Keratinocyte (primary cell): ENCODE measurements at regions not wholly inside any gene's neighbourhood (a gene's known extent, or its start where the extent isn't known, plus 50 kb on each side); places are given as distances from the start of the nearest gene placed in this dataset.

Experiments
- DNase-seq: peaks from one replicate; pipeline ENCODE4 v3.0.0-alpha.2; 2011; ENCODE audit warnings: low read depth, missing footprints, low spot score
- FAIRE-seq: peaks from 2 replicates; lab custom pipeline; 2011; peaks lifted over from hg19 to GRCh38; lab: Jason Lieb, UNC
- H2AFZ ChIP-seq: 2 replicates; pipeline ENCODE4 v1.6.0; 2012; ENCODE audit warnings: low read length, control low read depth, inconsistent platforms; ENCODE audit not compliant: control insufficient read depth
- H3K27ac ChIP-seq: 2 replicates; pipeline ENCODE4 v1.5.1; 2011; ENCODE audit warnings: low read length; ENCODE audit not compliant: control insufficient read depth, insufficient read depth
- H3K27me3 ChIP-seq: 3 replicates; pipeline ENCODE4 v1.6.0; 2011; ENCODE audit warnings: low read length; ENCODE audit not compliant: control insufficient read depth, insufficient read depth; ENCODE audit errors: extremely low read depth
- H3K36me3 ChIP-seq, 2 experiments: 2 replicates in 1 of 2; 3 replicates in 1 of 2; pipeline ENCODE4 v1.5.1; 2011; ENCODE audit warnings: low read length in 2 of 2, mild to moderate bottlenecking in 1 of 2; ENCODE audit not compliant: control insufficient read depth in 2 of 2, insufficient read depth in 2 of 2; ENCODE audit errors: extremely low read depth in 1 of 2
- H3K4me1 ChIP-seq: 3 replicates; pipeline ENCODE4 v1.5.1; 2011; ENCODE audit warnings: low read length; ENCODE audit not compliant: control insufficient read depth, insufficient read depth; ENCODE audit errors: extremely low read depth
- H3K4me2 ChIP-seq: 3 replicates; pipeline ENCODE4 v1.6.0; 2011; ENCODE audit warnings: low read depth, low read length; ENCODE audit not compliant: control insufficient read depth, insufficient read depth; ENCODE audit errors: extremely low read depth
- H3K4me3 ChIP-seq, 3 experiments: fragments of 200-600 bp in 1 of 3; sonication (generic) in 1 of 3; 2 replicates in 2 of 3; 3 replicates in 1 of 3; pipeline ENCODE4 v1.5.1; 2011 to 2016; ENCODE audit warnings: low read length in 3 of 3, mild to moderate bottlenecking in 3 of 3, control low read depth in 2 of 3, inconsistent platforms in 1 of 3, low read depth in 1 of 3, mixed read lengths in 1 of 3, mixed run types in 1 of 3, moderate library complexity in 1 of 3; ENCODE audit not compliant: control insufficient read depth in 2 of 3, insufficient read depth in 2 of 3; ENCODE audit errors: extremely low read depth in 1 of 3
- H3K79me2 ChIP-seq: 2 replicates; pipeline ENCODE4 v1.6.0; 2012; ENCODE audit warnings: low read length; ENCODE audit not compliant: control insufficient read depth, insufficient read depth
- H3K9ac ChIP-seq: 3 replicates; pipeline ENCODE4 v1.6.0; 2011; ENCODE audit warnings: low read length; ENCODE audit not compliant: control insufficient read depth, insufficient read depth; ENCODE audit errors: extremely low read depth
- H3K9me1 ChIP-seq: 3 replicates; pipeline ENCODE4 v1.6.0; 2011; ENCODE audit warnings: low read length; ENCODE audit not compliant: control insufficient read depth, insufficient read depth; ENCODE audit errors: extremely low read depth
- H3K9me3 ChIP-seq: 2 replicates; pipeline ENCODE4 v1.5.1; 2012; ENCODE audit warnings: low read depth, low read length; ENCODE audit not compliant: control insufficient read depth
- H4K20me1 ChIP-seq: 3 replicates; pipeline ENCODE4 v1.6.0; 2011; ENCODE audit warnings: low read length; ENCODE audit not compliant: control insufficient read depth, insufficient read depth; ENCODE audit errors: extremely low read depth
- EZH2 ChIP-seq: IDR thresholded peaks from one replicate; pipeline ENCODE4 v1.6.1; 2012; ENCODE audit warnings: inconsistent platforms, mild to moderate bottlenecking, low read length, moderate library complexity
- dilution Hi-C: fragments of 300-500 bp; cut with MboI; formaldehyde crosslinking; loops from one replicate; pipeline ENCODE4 v1.7.0; 2020; ENCODE audit warnings: low sequenced_read_pairs; ENCODE audit not compliant: extremely low pct_ligation_motif_present
- TF ChIP-seq, protein P1 (sequence below), 3 experiments: IDR thresholded peaks in 1 of 3; conservative IDR thresholded peaks in 1 of 3; optimal IDR thresholded peaks in 1 of 3; 2 replicates in 2 of 3; 3 replicates in 1 of 3; pipeline versions ENCODE3 to v1.5.1; 2011; ENCODE audit warnings: low read length in 3 of 3, mild to moderate bottlenecking in 3 of 3, moderate library complexity in 2 of 3, control low read depth in 1 of 3, inconsistent platforms in 1 of 3; ENCODE audit not compliant: insufficient read depth in 2 of 3; ENCODE audit errors: extremely low read depth in 1 of 3

DNA sequence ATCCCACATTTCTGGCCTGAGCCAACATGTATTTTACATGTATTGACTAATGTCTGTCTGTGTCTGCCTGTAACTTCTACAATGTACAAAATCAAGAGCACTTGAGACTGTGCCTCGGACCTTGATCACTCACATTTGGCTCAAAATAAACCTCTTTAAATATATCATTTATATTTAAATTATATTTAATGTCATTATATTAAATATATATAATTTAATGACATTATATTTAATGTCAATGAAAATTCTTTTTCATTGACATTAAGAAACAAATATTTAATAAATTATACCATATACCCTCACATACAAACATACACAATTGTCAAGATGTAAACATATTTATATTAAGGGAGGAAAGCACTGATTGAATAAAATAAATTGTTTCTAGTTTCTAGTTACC lies 1099.8 kb upstream of the CDH18 start:
- no peaks in the 10 kb centered on the region for H3K4me1 ChIP-seq
- no peaks in the 10 kb centered on the region for H3K9me3 ChIP-seq
- dilution Hi-C loops = no loop called here
- H3K36me3 ChIP-seq = no peaks in the 10 kb centered on the region
- no peaks in the 10 kb centered on the region for H3K27me3 ChIP-seq
- H4K20me1 ChIP-seq = no peaks in the 10 kb centered on the region
- no peak overlapping the region for H3K4me3 ChIP-seq
- H2AFZ ChIP-seq = no peak overlapping the region
- no peak overlapping the region for H3K27ac ChIP-seq
- no peak overlapping the region for H3K4me2 ChIP-seq
- H3K9me1 ChIP-seq = no peaks in the 10 kb centered on the region
- H3K9ac ChIP-seq = no peak overlapping the region
- FAIRE-seq (no peak), DNase-seq (no peak)
- TF ChIP-seq, protein P1, sequence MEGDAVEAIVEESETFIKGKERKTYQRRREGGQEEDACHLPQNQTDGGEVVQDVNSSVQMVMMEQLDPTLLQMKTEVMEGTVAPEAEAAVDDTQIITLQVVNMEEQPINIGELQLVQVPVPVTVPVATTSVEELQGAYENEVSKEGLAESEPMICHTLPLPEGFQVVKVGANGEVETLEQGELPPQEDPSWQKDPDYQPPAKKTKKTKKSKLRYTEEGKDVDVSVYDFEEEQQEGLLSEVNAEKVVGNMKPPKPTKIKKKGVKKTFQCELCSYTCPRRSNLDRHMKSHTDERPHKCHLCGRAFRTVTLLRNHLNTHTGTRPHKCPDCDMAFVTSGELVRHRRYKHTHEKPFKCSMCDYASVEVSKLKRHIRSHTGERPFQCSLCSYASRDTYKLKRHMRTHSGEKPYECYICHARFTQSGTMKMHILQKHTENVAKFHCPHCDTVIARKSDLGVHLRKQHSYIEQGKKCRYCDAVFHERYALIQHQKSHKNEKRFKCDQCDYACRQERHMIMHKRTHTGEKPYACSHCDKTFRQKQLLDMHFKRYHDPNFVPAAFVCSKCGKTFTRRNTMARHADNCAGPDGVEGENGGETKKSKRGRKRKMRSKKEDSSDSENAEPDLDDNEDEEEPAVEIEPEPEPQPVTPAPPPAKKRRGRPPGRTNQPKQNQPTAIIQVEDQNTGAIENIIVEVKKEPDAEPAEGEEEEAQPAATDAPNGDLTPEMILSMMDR (optimal IDR thresholded peaks at IDR 0.05 in 1 of 3, IDR thresholded peaks at IDR 0.05 in 1 of 3, conservative IDR thresholded peaks at IDR 0.05 in 1 of 3; ENCODE audit: extremely low read depth in 1 of 3, insufficient read depth in 2 of 3, low read length in 3 of 3) = no peak
- no peak for TF ChIP-seq EZH2
- no peaks in the 10 kb centered on the region for H3K79me2 ChIP-seq

DNA sequence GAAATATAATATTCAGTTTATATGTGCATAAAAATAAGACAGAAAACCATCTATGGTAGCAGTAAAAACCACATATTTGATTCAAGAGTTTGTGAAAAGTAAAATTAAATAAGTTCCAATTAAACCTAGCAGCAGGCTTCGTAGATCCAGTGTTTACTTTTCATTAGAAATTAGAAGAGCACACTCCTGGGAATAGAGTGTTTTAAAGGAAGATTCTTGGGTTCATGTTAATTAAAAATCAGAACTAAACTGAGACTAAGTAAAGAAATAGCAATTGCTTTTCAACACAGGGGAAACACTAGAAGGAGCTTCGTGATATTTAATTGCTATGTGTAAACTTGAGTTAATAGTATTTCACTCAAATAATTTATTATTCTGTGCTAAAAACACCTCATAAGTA lies 1097.8 kb upstream of the CDH18 start:
- H3K4me2 ChIP-seq = no peak overlapping the region
- H3K9me1 ChIP-seq = no peaks in the 10 kb centered on the region
- H3K79me2 ChIP-seq = no peaks in the 10 kb centered on the region
- H4K20me1 ChIP-seq = no peaks in the 10 kb centered on the region
- H3K27me3 ChIP-seq = no peaks in the 10 kb centered on the region
- H3K9ac ChIP-seq = no peak overlapping the region
- no peak overlapping the region for H2AFZ ChIP-seq
- H3K4me3 ChIP-seq = no peak overlapping the region
- H3K9me3 ChIP-seq = no peaks in the 10 kb centered on the region
- FAIRE-seq (no peak), DNase-seq (no peak)
- TF ChIP-seq, protein P1 (optimal IDR thresholded peaks at IDR 0.05 in 1 of 3, IDR thresholded peaks at IDR 0.05 in 1 of 3, conservative IDR thresholded peaks at IDR 0.05 in 1 of 3; ENCODE audit: extremely low read depth in 1 of 3, insufficient read depth in 2 of 3, low read length in 3 of 3) = no peak
- no peak for TF ChIP-seq EZH2
- H3K4me1 ChIP-seq = no peaks in the 10 kb centered on the region
- dilution Hi-C loops = no loop called here
- no peaks in the 10 kb centered on the region for H3K36me3 ChIP-seq
- no peak overlapping the region for H3K27ac ChIP-seq
